IMR-90 (cell line): ENCODE measurements at regions not wholly inside any gene's neighbourhood (a gene's known extent, or its start where the extent isn't known, plus 50 kb on each side); places are given as distances from the start of the nearest gene placed in this dataset.

Experiments
- SMC3 ChIP-seq: fragments of 150-350 bp; IDR thresholded peaks from 2 replicates; pipeline ENCODE4 v1.6.1; 2016; ENCODE audit warnings: low read depth, mild to moderate bottlenecking, antibody characterized with exemption, low read length, moderate library complexity
- TF ChIP-seq, protein P1 (sequence below): conservative IDR thresholded peaks from 2 replicates; pipeline ENCODE4 v1.5.1; 2012; ENCODE audit warnings: mild to moderate bottlenecking, low read depth, low read length, improper control_type of control experiment

DNA sequence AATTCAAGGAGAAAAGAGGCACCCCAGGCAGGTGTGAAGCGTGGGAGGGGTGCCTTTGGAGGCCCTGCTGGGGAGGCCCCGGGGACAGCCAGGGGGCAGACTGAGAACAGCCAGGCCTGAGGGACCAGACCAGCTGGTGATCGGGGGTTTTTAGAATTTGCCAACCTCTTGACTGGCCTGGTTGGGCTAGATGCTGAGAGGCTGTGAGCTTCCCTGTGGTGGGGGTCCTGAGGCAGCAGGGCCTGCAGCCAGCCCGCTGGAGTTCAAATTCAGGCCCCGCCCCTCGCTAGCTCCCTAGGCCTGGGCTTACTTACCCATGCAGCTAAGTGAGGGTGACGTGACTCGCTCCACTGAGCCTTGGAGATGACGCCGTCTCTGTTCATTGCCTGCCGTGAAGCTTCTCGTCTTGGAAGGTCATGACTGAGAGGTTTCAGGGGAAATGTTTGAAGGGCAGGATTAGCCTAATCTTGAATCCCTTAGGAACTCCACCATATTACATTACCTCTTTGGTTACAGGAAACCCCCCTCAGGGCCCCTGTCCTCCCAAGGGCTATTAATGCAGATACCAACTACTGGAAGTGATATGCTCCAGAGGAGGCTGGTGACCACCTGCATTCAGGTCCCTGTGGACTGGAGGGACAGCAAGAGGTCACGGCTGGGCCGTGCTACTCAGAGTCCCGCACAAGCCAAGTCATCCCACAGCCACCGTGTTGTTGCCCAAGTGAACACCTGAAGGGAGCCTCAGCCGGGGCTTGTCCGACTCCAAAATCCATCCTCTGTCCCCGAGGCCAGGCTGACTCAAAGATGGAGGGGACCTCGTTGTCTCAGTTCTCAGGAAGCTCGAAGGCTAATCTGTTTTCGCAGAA lies 73.9 kb upstream of the DUSP22 start:
- TF ChIP-seq SMC3, result no peak
- TF ChIP-seq, protein P1, sequence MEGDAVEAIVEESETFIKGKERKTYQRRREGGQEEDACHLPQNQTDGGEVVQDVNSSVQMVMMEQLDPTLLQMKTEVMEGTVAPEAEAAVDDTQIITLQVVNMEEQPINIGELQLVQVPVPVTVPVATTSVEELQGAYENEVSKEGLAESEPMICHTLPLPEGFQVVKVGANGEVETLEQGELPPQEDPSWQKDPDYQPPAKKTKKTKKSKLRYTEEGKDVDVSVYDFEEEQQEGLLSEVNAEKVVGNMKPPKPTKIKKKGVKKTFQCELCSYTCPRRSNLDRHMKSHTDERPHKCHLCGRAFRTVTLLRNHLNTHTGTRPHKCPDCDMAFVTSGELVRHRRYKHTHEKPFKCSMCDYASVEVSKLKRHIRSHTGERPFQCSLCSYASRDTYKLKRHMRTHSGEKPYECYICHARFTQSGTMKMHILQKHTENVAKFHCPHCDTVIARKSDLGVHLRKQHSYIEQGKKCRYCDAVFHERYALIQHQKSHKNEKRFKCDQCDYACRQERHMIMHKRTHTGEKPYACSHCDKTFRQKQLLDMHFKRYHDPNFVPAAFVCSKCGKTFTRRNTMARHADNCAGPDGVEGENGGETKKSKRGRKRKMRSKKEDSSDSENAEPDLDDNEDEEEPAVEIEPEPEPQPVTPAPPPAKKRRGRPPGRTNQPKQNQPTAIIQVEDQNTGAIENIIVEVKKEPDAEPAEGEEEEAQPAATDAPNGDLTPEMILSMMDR, result no peak
